Lower lobe of right lung (tissue), 2 donors: ENCODE measurements at regions not wholly inside any gene's neighbourhood (a gene's known extent, or its start where the extent isn't known, plus 50 kb on each side); places are given as distances from the start of the nearest gene placed in this dataset.

Experiments
- ATAC-seq, 2 donors: fragments of 200-7000 bp; cut with Tn5 transposase; one replicate each; pipeline ENCODE4 v1.9.1; 2020 to 2022; ENCODE audit warnings: mild to moderate bottlenecking in 2 of 2, moderate library complexity in 2 of 2
- DNase-seq: peaks from one replicate; pipeline ENCODE4 v3.0.0-alpha.2; 2020
- H3K27ac ChIP-seq: fragments of 200-600 bp; one replicate; pipeline ENCODE4 v1.8.0; 2022
- H3K27me3 ChIP-seq: fragments of 200-600 bp; one replicate; pipeline ENCODE4 v1.8.0; 2022; ENCODE audit warnings: low read depth
- H3K36me3 ChIP-seq: fragments of 200-600 bp; one replicate; pipeline ENCODE4 v1.8.0; 2022; ENCODE audit warnings: mild to moderate bottlenecking
- H3K4me1 ChIP-seq: fragments of 200-600 bp; one replicate; pipeline ENCODE4 v1.8.0; 2022
- H3K4me3 ChIP-seq: fragments of 200-600 bp; one replicate; pipeline ENCODE4 v1.8.0; 2022; ENCODE audit warnings: mild to moderate bottlenecking
- H3K9me3 ChIP-seq: fragments of 200-600 bp; one replicate; pipeline ENCODE4 v1.8.0; 2022
- CTCF ChIP-seq: fragments of 200-600 bp; IDR thresholded peaks from one replicate; pipeline ENCODE4 v1.8.0; 2022; ENCODE audit warnings: antibody characterized with exemption, mild to moderate bottlenecking
- intact Hi-C: fragments of 100-400 bp; cut with DNase I; formaldehyde crosslinking; loops from one replicate; pipeline ENCODE4 v1.11.0; 2022
- donor health status: DM: no; HTN: yes; CAD: no; lungs with severe emphysema.

DNA sequence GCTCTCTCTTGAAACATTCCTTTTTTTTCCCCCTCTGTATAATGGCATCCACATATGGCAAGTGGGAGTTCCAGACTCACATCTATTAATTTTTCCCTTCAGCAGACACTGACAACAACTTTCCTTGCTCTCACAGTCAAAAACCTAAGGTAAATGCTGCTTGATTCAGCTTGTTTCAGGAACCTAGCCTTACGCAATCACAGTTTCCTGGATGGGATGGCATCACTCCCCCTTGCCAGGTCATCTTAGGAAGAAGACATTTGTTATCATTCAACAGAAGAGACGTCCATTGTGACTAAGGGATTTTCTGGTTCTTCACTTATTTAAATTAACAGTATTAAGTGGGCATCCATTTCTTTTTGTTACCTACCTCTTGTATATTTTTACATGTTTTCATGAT, 112.0 kb upstream of the PDGFD start:
- Histone ChIP-seq H3K36me3 (no peaks in the 10 kb centered on the region), H3K27ac (no peak overlapping the region), H3K9me3 (no peaks in the 10 kb centered on the region), H3K27me3 (no peaks in the 10 kb centered on the region), H3K4me1 (no peaks in the 10 kb centered on the region), H3K4me3 (no peak overlapping the region)
- DNase-seq (no peak), ATAC-seq (no peak)
- no peak for TF ChIP-seq CTCF
- intact Hi-C loops, result no loop called here

- ATAC-seq, result no peak
- H3K9me3 ChIP-seq, result no peaks in the 10 kb centered on the region
- no peak overlapping the region for H3K4me3 ChIP-seq
- TF ChIP-seq CTCF, result no peak
- H3K27me3 ChIP-seq, result no peaks in the 10 kb centered on the region
- intact Hi-C loops, result no loop called here
- no peak overlapping the region for H3K27ac ChIP-seq
- H3K36me3 ChIP-seq, result no peaks in the 10 kb centered on the region
- no peaks in the 10 kb centered on the region for H3K4me1 ChIP-seq
- no peak for DNase-seq
Measured at GRCh38 chr11:104260456-104260855, 96.5 kb upstream of the PDGFD start.

GRCh38 chr11:104259121-104259610, 95.2 kb upstream of the PDGFD start:
- no peak for TF ChIP-seq CTCF
- no peaks in the 10 kb centered on the region for H3K36me3 ChIP-seq
- no peaks in the 10 kb centered on the region for H3K9me3 ChIP-seq
- DNase-seq (no peak), ATAC-seq (no peak)
- no peaks in the 10 kb centered on the region for H3K27me3 ChIP-seq
- no peak overlapping the region for H3K27ac ChIP-seq
- no peak overlapping the region for H3K4me3 ChIP-seq
- intact Hi-C loops, result no loop called here
- H3K4me1 ChIP-seq, result no peaks in the 10 kb centered on the region

DNA sequence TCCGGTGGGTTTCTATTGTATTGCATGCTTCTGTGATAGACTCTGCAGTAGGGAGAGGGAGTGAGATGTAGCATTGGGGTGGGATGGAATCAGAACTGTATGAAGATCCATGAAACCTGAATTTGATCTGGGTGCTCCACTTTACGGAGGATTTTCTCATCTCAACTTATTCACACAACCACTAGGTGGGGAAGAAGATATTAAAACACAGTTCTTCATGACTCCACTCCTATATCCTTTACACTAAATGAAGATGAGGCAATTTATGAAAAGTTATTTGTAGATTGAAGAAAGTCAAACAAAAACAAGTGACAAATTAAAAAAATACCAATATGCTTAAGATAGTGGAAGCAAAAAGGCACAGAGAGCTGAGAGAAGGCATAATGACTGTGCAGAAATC, 92.6 kb upstream of the PDGFD start:
- ATAC-seq (no peak), DNase-seq (no peak)
- H3K27ac ChIP-seq, result no peak overlapping the region
- H3K4me3 ChIP-seq, result no peak overlapping the region
- intact Hi-C loops, result no loop called here
- no peaks in the 10 kb centered on the region for H3K36me3 ChIP-seq
- no peaks in the 10 kb centered on the region for H3K27me3 ChIP-seq
- H3K4me1 ChIP-seq, result no peaks in the 10 kb centered on the region
- no peaks in the 10 kb centered on the region for H3K9me3 ChIP-seq
- TF ChIP-seq CTCF, result no peak

GRCh38 chr11:104254347-104254746, 90.4 kb upstream of the PDGFD start:
- Histone ChIP-seq H3K36me3 (no peaks in the 10 kb centered on the region), H3K27ac (no peak overlapping the region), H3K9me3 (no peaks in the 10 kb centered on the region), H3K4me1 (no peaks in the 10 kb centered on the region), H3K4me3 (no peak overlapping the region), H3K27me3 (no peaks in the 10 kb centered on the region)
- ATAC-seq (peak in 1 of 2 donors; percentile 41), DNase-seq (no peak)
- intact Hi-C loops, result no loop called here
- peak; percentile 29 for TF ChIP-seq CTCF

DNA sequence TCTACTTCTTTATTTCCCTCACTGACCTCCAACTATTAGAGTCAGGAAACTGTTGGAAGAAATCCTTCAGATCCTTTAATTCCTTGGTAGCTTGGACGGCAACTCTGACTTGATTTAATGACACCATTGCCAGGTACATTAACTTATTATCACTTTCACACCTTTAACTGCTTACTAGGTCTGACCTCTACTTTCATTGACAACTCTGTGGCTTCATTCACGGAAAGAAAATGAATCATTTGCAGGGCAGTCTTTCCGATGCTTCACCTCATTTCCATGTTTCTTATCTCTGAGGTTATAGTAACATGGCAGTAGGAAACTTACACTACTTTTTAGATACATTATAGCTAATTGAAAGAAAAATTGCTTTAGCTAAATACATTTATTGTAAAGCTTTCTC, 82.6 kb upstream of the PDGFD start:
- DNase-seq (no peak), ATAC-seq (no peak)
- intact Hi-C loops, result no loop called here
- no peak overlapping the region for H3K27ac ChIP-seq
- H3K4me3 ChIP-seq, result no peak overlapping the region
- no peaks in the 10 kb centered on the region for H3K27me3 ChIP-seq
- TF ChIP-seq CTCF, result no peak
- no peaks in the 10 kb centered on the region for H3K4me1 ChIP-seq
- no peaks in the 10 kb centered on the region for H3K9me3 ChIP-seq
- H3K36me3 ChIP-seq, result no peaks in the 10 kb centered on the region
